NCI-H2081 treated with DMSO at 0.1 percent for 48 hours (cell line): ENCODE measurements at regions not wholly inside any gene's neighbourhood (a gene's known extent, or its start where the extent isn't known, plus 50 kb on each side); places are given as distances from the start of the nearest gene placed in this dataset.

ENCODE experiments used
- DNase-seq: peaks from one replicate; lab custom pipeline; 2025; lab: John Stamatoyannopoulos, UW

GRCh38 chr13:29654843-29655547 is 59.5 kb upstream of the SLC7A1 start:
- DNase-seq, result no peak

DNA sequence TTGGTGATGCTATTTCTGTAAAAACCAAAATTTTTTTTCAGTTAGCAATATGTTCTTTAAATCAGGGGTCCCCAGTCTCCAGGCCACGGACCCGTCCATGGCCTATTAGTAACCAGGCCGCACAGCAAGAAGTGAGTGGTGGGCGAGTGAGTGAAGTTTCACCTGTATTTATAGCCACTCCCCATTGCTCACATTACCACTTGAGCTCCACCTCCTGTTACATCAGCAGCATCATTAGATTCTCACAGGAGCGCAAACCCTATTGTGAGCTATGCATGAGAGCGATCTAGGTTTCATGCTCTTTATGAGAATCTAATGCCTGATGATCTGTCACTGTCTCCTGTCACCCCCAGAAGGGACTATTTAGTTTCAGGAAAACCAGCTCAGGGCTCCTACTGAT is 58.9 kb upstream of the SLC7A1 start:
- no peak for DNase-seq

DNA sequence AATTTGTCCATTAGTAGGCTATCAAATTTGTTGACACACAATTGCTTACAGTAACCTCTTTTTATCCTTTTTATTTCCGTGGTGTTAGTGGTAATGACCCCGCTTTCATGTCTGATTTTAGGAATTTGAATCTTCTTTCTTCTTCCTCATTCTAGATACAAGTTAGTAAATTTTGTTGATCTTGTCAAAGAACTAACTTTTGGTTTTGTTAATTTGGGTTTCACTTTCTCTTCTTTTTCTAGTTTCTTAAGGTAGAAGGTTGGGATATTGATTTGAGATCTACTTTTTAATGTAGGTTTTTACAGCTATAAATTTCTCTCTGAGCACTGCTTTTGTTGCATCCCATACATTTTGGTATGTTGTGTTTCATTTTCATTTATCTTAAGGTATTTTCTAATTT is 53.3 kb upstream of the SLC7A1 start:
- DNase-seq, result no peak
